ENCODE measurements at regions not wholly inside any gene's neighbourhood (a gene's known extent, or its start where the extent isn't known, plus 50 kb on each side); places are given as distances from the start of the nearest gene placed in this dataset.
A peak's percentile ranks its signal among the peaks of the same experiment; 100 is the strongest.

DNA sequence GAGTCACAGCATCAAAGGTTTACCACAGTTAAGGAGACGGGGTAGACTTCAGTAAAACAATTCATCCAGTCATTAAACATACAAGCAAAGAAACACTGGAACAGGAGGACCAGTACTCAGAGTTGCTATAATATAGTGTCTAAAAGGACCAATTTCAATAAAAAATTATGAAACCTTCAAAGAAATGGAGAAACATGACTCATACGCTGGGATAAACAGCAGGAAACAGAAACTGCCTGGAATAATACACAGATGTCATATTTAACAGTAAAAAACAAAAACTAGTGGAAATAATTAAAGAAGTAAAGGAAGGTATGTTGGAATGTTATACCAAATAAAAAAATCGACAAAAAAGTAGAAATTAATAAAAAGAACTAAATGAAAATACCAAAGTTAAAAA is 1075.9 kb downstream of the NR2F1-AS1 start:
- Histone ChIP-seq H3K27ac (ENCODE audit: low read depth, low read length) (peak overlapping the region; percentile 55), H3K36me3 (ENCODE audit: insufficient read depth, low read length) (no peaks in the 10 kb centered on the region), H3K4me3 (ENCODE audit: low read depth, low read length) (peak overlapping the region; percentile 76; the same call in 1 of the 2 replicates), H2AFZ (ENCODE audit: low read length, unreplicated experiment) (peak overlapping the region; percentile 94), H3K27me3 (ENCODE audit: insufficient read depth, low read length) (no peaks in the 10 kb centered on the region), H3K4me1 (ENCODE audit: control insufficient read depth, insufficient read depth, low read length, unreplicated experiment) (peaks cover 4% of the 10 kb centered on the region), H3K79me2 (ENCODE audit: control insufficient read depth, insufficient read depth, low read length, unreplicated experiment) (no peaks in the 10 kb centered on the region)

GRCh38 chr5:92504346-92504745 is 1076.7 kb downstream of the NR2F1-AS1 start:
- no peak overlapping the region for H2AFZ ChIP-seq (ENCODE audit: low read length, unreplicated experiment)

GRCh38 chr5:92500752-92501151 is 1080.3 kb downstream of the NR2F1-AS1 start:
- Histone ChIP-seq H3K4me3 (ENCODE audit: low read depth, low read length) (no peak overlapping the region), H3K27ac (ENCODE audit: low read depth, low read length) (no peak overlapping the region), H3K27me3 (ENCODE audit: insufficient read depth, low read length) (no peaks in the 10 kb centered on the region), H3K36me3 (ENCODE audit: insufficient read depth, low read length) (no peaks in the 10 kb centered on the region), H3K4me1 (ENCODE audit: control insufficient read depth, insufficient read depth, low read length, unreplicated experiment) (peaks cover 4% of the 10 kb centered on the region), H3K79me2 (ENCODE audit: control insufficient read depth, insufficient read depth, low read length, unreplicated experiment) (no peaks in the 10 kb centered on the region), H2AFZ (ENCODE audit: low read length, unreplicated experiment) (no peak overlapping the region)

More at GRCh38 chr5:92504346-92504745, 1076.7 kb downstream of the NR2F1-AS1 start:
- H3K27me3 ChIP-seq (ENCODE audit: insufficient read depth, low read length) = no peaks in the 10 kb centered on the region
- no peaks in the 10 kb centered on the region for H3K36me3 ChIP-seq (ENCODE audit: insufficient read depth, low read length)
- H3K4me1 ChIP-seq (ENCODE audit: control insufficient read depth, insufficient read depth, low read length, unreplicated experiment) = peaks cover 4% of the 10 kb centered on the region
- no peak overlapping the region for H3K4me3 ChIP-seq (ENCODE audit: low read depth, low read length)
- no peak overlapping the region for H3K27ac ChIP-seq (ENCODE audit: low read depth, low read length)
- H3K79me2 ChIP-seq (ENCODE audit: control insufficient read depth, insufficient read depth, low read length, unreplicated experiment) = no peaks in the 10 kb centered on the region

DNA sequence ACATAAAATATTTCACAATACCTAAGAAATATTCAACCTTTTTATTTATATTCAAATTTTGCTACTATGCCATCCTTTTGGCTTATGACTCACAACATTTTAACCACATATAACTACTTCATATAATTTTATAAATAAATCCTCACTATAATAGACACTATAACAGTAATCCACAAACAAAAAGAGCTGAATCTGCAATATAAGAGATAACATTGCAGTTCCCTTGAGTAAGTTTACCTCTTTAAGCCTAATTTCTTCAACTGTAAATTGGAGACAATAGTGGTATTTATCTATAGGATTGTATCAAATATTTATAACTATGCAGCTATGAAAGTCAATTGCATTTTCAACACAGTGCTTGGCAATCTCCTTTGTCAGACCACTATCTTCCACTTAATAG is 1084.5 kb downstream of the NR2F1-AS1 start:
- no peaks in the 10 kb centered on the region for H3K27me3 ChIP-seq (ENCODE audit: insufficient read depth, low read length)
- H3K79me2 ChIP-seq (ENCODE audit: control insufficient read depth, insufficient read depth, low read length, unreplicated experiment) = no peaks in the 10 kb centered on the region
- no peak overlapping the region for H3K27ac ChIP-seq (ENCODE audit: low read depth, low read length)
- no peak overlapping the region for H2AFZ ChIP-seq (ENCODE audit: low read length, unreplicated experiment)
- H3K4me1 ChIP-seq (ENCODE audit: control insufficient read depth, insufficient read depth, low read length, unreplicated experiment) = no peaks in the 10 kb centered on the region
- H3K4me3 ChIP-seq (ENCODE audit: low read depth, low read length) = no peak overlapping the region
- H3K36me3 ChIP-seq (ENCODE audit: insufficient read depth, low read length) = no peaks in the 10 kb centered on the region

GRCh38 chr5:92494508-92494907 is 1086.5 kb downstream of the NR2F1-AS1 start:
- Histone ChIP-seq H3K4me3 (ENCODE audit: low read depth, low read length) (no peak overlapping the region), H3K79me2 (ENCODE audit: control insufficient read depth, insufficient read depth, low read length, unreplicated experiment) (no peaks in the 10 kb centered on the region), H3K36me3 (ENCODE audit: insufficient read depth, low read length) (no peaks in the 10 kb centered on the region), H3K27ac (ENCODE audit: low read depth, low read length) (no peak overlapping the region), H2AFZ (ENCODE audit: low read length, unreplicated experiment) (no peak overlapping the region), H3K27me3 (ENCODE audit: insufficient read depth, low read length) (no peaks in the 10 kb centered on the region), H3K4me1 (ENCODE audit: control insufficient read depth, insufficient read depth, low read length, unreplicated experiment) (no peaks in the 10 kb centered on the region)

DNA sequence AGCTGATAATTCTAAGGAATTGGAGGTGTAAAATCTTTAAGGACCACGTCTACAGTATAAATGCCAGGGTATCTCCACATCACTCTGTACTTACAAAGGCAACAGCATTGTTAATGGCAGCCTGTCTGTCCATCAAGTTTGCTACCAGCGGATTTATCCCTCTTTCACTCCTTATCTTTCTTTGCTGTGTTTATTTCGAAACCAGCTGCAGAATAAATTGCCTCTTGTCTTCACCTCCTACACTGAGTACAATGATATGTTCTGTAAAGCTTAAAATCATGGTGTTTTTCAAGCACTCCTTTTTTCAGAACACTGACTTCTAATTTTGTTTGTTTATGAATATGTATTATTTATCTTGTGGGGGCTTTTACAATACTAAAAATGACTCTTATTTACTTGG is 1088.1 kb downstream of the NR2F1-AS1 start:
- Histone ChIP-seq H3K27ac (ENCODE audit: low read depth, low read length) (no peak overlapping the region), H3K79me2 (ENCODE audit: control insufficient read depth, insufficient read depth, low read length, unreplicated experiment) (no peaks in the 10 kb centered on the region), H3K4me3 (ENCODE audit: low read depth, low read length) (no peak overlapping the region), H3K36me3 (ENCODE audit: insufficient read depth, low read length) (no peaks in the 10 kb centered on the region), H3K4me1 (ENCODE audit: control insufficient read depth, insufficient read depth, low read length, unreplicated experiment) (no peaks in the 10 kb centered on the region), H2AFZ (ENCODE audit: low read length, unreplicated experiment) (peak overlapping the region; percentile 30), H3K27me3 (ENCODE audit: insufficient read depth, low read length) (no peaks in the 10 kb centered on the region)

DNA sequence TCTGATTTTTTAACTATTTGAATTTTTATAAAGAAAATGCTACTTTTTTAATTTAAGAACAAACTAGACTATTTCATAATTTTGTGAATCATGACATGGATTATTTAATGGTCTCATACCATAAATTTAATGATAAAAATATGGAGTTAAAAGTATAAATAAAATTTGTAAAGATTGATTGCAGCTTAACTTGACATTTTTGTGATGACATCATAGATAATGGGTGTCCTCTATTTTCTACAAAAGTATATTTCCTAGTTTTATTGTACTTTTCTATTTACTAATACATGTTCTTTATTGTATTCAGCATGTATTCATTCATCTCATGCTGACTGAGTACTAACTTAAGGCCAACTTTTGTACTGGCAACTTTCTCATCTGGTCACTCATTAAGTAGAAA is 1096.5 kb downstream of the NR2F1-AS1 start:
- Histone ChIP-seq H3K27me3 (ENCODE audit: insufficient read depth, low read length) (no peaks in the 10 kb centered on the region), H3K36me3 (ENCODE audit: insufficient read depth, low read length) (no peaks in the 10 kb centered on the region), H3K4me1 (ENCODE audit: control insufficient read depth, insufficient read depth, low read length, unreplicated experiment) (no peaks in the 10 kb centered on the region), H2AFZ (ENCODE audit: low read length, unreplicated experiment) (no peak overlapping the region), H3K4me3 (ENCODE audit: low read depth, low read length) (no peak overlapping the region), H3K27ac (ENCODE audit: low read depth, low read length) (no peak overlapping the region), H3K79me2 (ENCODE audit: control insufficient read depth, insufficient read depth, low read length, unreplicated experiment) (no peaks in the 10 kb centered on the region)

DNA sequence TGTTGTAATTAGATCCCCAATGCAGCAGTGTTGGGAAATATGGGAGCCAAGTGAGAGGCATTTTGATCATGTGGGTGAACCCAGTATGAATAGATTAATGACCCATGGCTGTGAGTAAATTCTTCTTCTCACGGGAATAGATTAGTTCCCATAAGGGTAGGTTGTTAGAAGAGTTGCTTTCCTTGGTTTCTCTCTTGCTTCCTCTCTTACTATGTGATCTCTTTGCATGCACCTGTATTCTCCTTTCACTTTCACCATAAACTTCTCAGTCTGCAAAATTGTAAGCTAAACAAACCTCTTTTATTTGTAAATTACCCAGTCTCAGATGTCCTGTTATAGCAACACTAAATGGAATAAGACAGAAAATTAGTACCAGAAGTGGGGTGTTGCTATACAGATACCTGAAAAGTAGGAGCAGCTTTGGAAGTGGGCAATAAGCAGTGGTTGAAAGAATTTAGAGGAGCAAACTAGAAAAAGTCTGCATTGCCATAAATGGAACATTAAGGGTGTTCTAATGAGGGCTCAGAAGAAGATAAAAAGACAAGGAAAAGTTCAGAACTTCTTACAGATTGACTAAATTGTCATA is 1090.0 kb upstream of the ARRDC3 start:
- no peaks in the 10 kb centered on the region for H3K36me3 ChIP-seq (ENCODE audit: insufficient read depth, low read length)
- no peak overlapping the region for H2AFZ ChIP-seq (ENCODE audit: low read length, unreplicated experiment)
- no peaks in the 10 kb centered on the region for H3K79me2 ChIP-seq (ENCODE audit: control insufficient read depth, insufficient read depth, low read length, unreplicated experiment)
- no peaks in the 10 kb centered on the region for H3K4me1 ChIP-seq (ENCODE audit: control insufficient read depth, insufficient read depth, low read length, unreplicated experiment)
- no peaks in the 10 kb centered on the region for H3K27me3 ChIP-seq (ENCODE audit: insufficient read depth, low read length)
- H3K4me3 ChIP-seq (ENCODE audit: low read depth, low read length) = no peak overlapping the region
- no peak overlapping the region for H3K27ac ChIP-seq (ENCODE audit: low read depth, low read length)

DNA sequence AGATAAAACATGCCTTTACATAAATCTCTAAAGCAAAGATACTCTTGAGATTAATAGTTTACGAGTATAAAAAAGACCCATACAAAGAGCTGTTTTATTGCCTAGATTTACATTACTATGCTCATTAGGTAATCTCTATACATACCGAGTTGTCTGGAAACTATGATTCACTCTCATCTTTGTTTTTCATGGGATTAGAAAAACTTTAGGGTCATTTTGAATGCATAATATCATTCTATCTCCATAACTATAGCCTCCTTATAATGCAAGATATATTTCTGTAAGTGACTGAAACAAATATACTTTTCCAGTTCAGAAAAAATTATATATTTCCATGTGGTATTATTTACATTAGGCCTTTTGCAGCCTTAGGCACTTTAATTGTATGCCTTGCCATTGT is 1088.7 kb upstream of the ARRDC3 start:
- Histone ChIP-seq H2AFZ (ENCODE audit: low read length, unreplicated experiment) (no peak overlapping the region), H3K36me3 (ENCODE audit: insufficient read depth, low read length) (no peaks in the 10 kb centered on the region), H3K27me3 (ENCODE audit: insufficient read depth, low read length) (no peaks in the 10 kb centered on the region), H3K79me2 (ENCODE audit: control insufficient read depth, insufficient read depth, low read length, unreplicated experiment) (no peaks in the 10 kb centered on the region), H3K4me1 (ENCODE audit: control insufficient read depth, insufficient read depth, low read length, unreplicated experiment) (no peaks in the 10 kb centered on the region), H3K4me3 (ENCODE audit: low read depth, low read length) (no peak overlapping the region), H3K27ac (ENCODE audit: low read depth, low read length) (no peak overlapping the region)

- H3K79me2 ChIP-seq (ENCODE audit: control insufficient read depth, insufficient read depth, low read length, unreplicated experiment) = no peaks in the 10 kb centered on the region
- H3K27me3 ChIP-seq (ENCODE audit: insufficient read depth, low read length) = no peaks in the 10 kb centered on the region
- no peaks in the 10 kb centered on the region for H3K4me1 ChIP-seq (ENCODE audit: control insufficient read depth, insufficient read depth, low read length, unreplicated experiment)
- H2AFZ ChIP-seq (ENCODE audit: low read length, unreplicated experiment) = no peak overlapping the region
- no peak overlapping the region for H3K4me3 ChIP-seq (ENCODE audit: low read depth, low read length)
- H3K36me3 ChIP-seq (ENCODE audit: insufficient read depth, low read length) = no peaks in the 10 kb centered on the region
- no peak overlapping the region for H3K27ac ChIP-seq (ENCODE audit: low read depth, low read length)
Measured at GRCh38 chr5:92470770-92471169, 1087.7 kb upstream of the ARRDC3 start.

- Histone ChIP-seq H3K27ac (ENCODE audit: low read depth, low read length) (no peak overlapping the region), H3K4me1 (ENCODE audit: control insufficient read depth, insufficient read depth, low read length, unreplicated experiment) (no peaks in the 10 kb centered on the region), H3K4me3 (ENCODE audit: low read depth, low read length) (no peak overlapping the region), H3K36me3 (ENCODE audit: insufficient read depth, low read length) (no peaks in the 10 kb centered on the region), H2AFZ (ENCODE audit: low read length, unreplicated experiment) (no peak overlapping the region), H3K27me3 (ENCODE audit: insufficient read depth, low read length) (no peaks in the 10 kb centered on the region), H3K79me2 (ENCODE audit: control insufficient read depth, insufficient read depth, low read length, unreplicated experiment) (no peaks in the 10 kb centered on the region)
Measured at GRCh38 chr5:92468295-92468694, 1085.2 kb upstream of the ARRDC3 start.
